Effector memory CD4-positive, alpha-beta T cell (primary cell): ENCODE measurements at regions not wholly inside any gene's neighbourhood (a gene's known extent, or its start where the extent isn't known, plus 50 kb on each side); places are given as distances from the start of the nearest gene placed in this dataset.

Experiments used
- DNase-seq, 3 donors: peaks; one replicate each; pipeline ENCODE4 v3.0.0-alpha.2; 2020
- H3K27ac ChIP-seq: 2 replicates; pipeline ENCODE4 v1.7.0; 2013; ENCODE audit warnings: mild to moderate bottlenecking, low read length, moderate library complexity; ENCODE audit not compliant: insufficient read depth, poor library complexity, severe bottlenecking
- H3K27me3 ChIP-seq: replicated peaks from 2 replicates; pipeline ENCODE4 v1.7.0; 2013; ENCODE audit warnings: mild to moderate bottlenecking, low read length; ENCODE audit not compliant: insufficient read depth, control insufficient read depth, poor library complexity, severe bottlenecking
- H3K36me3 ChIP-seq: 2 replicates; pipeline ENCODE4 v1.7.0; 2013; ENCODE audit warnings: mild to moderate bottlenecking, low read length, moderate library complexity; ENCODE audit not compliant: control insufficient read depth, insufficient read depth
- H3K4me1 ChIP-seq: 2 replicates; pipeline ENCODE4 v1.7.0; 2013; ENCODE audit warnings: low read length, mild to moderate bottlenecking; ENCODE audit not compliant: control insufficient read depth, insufficient read depth, poor library complexity, severe bottlenecking
- H3K4me3 ChIP-seq: 2 replicates; pipeline ENCODE4 v1.7.0; 2013; ENCODE audit warnings: low read length, low read depth, mild to moderate bottlenecking; ENCODE audit not compliant: insufficient read depth, poor library complexity, severe bottlenecking
- H3K9me3 ChIP-seq: 2 replicates; pipeline ENCODE4 v1.7.0; 2013; ENCODE audit warnings: mild to moderate bottlenecking, low read length, moderate library complexity; ENCODE audit not compliant: control insufficient read depth

DNA sequence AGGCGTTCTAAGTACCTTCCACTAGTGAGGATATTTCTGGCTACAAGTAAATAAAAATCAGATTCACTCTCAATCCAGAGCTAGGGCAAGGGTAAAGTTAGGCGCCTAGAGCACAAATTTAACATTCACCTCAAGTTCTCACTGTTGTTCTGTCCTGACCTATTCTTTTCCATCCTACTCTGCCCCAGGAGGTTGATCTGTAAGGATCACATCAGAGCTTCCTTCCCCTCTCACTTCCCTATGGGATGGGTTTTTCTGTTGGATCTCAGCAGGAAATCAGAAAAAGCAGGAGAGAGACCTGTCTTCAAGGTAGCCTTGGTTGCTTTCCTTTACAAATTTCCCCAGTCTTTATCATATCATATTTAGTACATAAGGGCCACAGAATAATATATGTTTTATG, 316.7 kb downstream of the GABRG2 start:
- no peak overlapping the region for H3K27ac ChIP-seq
- DNase-seq = no peak
- H3K27me3 ChIP-seq = no peaks in the 10 kb centered on the region
- H3K9me3 ChIP-seq = no peaks in the 10 kb centered on the region
- H3K36me3 ChIP-seq = no peaks in the 10 kb centered on the region
- H3K4me3 ChIP-seq = no peak overlapping the region
- no peaks in the 10 kb centered on the region for H3K4me1 ChIP-seq

DNA sequence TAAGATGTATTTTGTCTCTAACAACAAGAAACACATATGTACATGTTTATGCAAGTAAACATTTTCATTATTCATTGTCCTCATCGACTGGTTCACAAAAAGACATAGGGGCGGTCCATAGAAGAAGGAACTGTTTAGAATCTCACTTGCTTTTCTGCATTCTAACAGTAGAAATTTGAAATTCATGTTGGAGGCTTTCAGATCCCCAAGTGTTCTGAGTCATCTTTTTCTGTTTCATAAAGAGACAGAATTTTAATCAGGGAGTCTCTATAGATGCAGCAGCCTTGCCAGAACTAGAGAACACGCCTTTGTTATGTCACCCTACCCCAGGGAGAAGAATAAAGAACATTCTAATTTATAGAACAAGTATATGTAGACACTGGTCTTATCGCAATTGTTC, 324.3 kb downstream of the GABRG2 start:
- Histone ChIP-seq H3K27ac (no peak overlapping the region), H3K9me3 (no peaks in the 10 kb centered on the region), H3K4me3 (no peak overlapping the region), H3K36me3 (no peaks in the 10 kb centered on the region), H3K27me3 (no peaks in the 10 kb centered on the region), H3K4me1 (no peaks in the 10 kb centered on the region)
- DNase-seq = no peak

DNA sequence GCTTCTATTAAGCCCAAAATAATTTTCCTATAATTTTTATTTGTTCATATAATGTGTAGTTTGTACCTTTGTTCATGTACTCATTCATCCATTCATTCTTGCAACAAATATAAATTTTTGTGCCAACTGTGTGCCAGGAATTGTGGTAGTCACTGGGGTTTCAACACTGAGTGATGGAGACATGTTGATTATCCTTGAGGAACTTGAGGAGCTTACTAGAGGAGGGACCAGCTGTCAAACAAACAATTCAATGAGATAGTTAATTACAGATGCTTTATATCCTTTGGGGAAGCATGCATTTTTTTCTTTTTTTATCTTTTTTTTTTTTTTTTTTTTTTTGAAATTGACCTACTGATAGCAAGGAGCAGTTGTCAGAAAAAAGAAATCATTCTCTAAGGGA, 324.8 kb downstream of the GABRG2 start:
- no peaks in the 10 kb centered on the region for H3K36me3 ChIP-seq
- no peaks in the 10 kb centered on the region for H3K9me3 ChIP-seq
- no peaks in the 10 kb centered on the region for H3K4me1 ChIP-seq
- no peaks in the 10 kb centered on the region for H3K27me3 ChIP-seq
- no peak overlapping the region for H3K27ac ChIP-seq
- H3K4me3 ChIP-seq = no peak overlapping the region
- DNase-seq = no peak

DNA sequence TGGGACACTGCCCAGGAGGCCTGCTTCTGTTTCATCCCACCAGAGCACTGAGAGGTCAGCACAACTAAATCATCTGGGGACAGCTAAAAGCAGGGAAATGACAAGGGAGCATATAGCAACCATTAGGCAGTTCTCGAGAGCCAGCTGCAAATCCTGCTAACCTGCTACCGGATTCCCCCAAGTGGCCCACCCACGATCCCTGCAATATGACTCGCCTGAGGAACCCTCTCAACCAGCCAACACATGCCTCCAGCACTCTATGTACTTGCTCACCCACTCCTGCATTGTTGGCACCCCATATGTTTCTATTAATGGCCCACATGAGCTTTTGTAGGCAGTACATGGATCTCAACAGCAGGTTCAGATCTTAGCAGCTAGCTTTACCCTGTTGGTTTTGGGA, 326.0 kb downstream of the GABRG2 start:
- no peak for DNase-seq
- no peaks in the 10 kb centered on the region for H3K27me3 ChIP-seq
- no peaks in the 10 kb centered on the region for H3K4me1 ChIP-seq
- H3K36me3 ChIP-seq = no peaks in the 10 kb centered on the region
- H3K4me3 ChIP-seq = no peak overlapping the region
- no peak overlapping the region for H3K27ac ChIP-seq
- H3K9me3 ChIP-seq = no peaks in the 10 kb centered on the region

DNA sequence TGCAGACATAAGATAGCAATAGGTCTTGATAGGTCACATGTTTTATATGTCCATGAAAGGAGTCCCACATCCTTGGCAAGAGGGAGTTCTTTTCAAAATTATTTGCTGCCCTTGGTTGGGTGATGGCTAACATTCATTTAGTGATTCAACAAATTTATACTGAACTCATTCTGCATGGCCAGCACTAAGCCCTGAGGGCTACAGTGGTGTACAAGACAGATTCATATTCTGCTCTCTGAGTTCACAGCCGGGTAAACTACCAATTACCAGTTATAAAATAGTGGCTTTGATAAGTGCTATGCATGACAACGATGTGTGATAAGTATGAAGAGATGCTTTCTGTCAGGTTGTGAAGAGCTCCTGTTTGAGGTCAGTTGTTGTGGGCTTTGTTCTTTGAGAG, 340.0 kb downstream of the GABRG2 start:
- Histone ChIP-seq H3K9me3 (no peaks in the 10 kb centered on the region), H3K27ac (no peak overlapping the region), H3K4me3 (no peak overlapping the region), H3K4me1 (no peaks in the 10 kb centered on the region), H3K27me3 (no peaks in the 10 kb centered on the region), H3K36me3 (no peaks in the 10 kb centered on the region)
- DNase-seq = no peak

DNA sequence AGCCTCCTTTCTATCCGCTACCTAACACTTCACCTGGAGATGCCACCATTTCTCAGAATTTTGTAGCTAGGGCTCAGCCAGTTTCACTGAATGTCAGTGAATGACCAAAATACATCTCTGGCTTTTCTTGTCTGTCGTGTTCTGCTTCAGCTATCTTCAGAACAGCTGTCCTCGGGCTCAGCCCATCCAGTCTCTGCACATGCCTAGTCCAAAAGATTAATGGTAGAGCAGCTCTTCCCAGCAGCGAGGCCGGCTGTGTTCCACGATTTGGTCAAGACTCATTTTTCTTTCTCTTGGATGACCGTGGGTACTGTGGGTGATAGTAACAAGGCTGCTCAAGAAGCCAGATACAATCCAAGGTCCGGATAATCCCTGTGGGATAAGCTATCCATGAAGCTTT, 342.8 kb downstream of the GABRG2 start:
- no peaks in the 10 kb centered on the region for H3K9me3 ChIP-seq
- H3K4me1 ChIP-seq = no peaks in the 10 kb centered on the region
- H3K27me3 ChIP-seq = no peaks in the 10 kb centered on the region
- H3K4me3 ChIP-seq = no peak overlapping the region
- DNase-seq = no peak
- no peak overlapping the region for H3K27ac ChIP-seq
- H3K36me3 ChIP-seq = no peaks in the 10 kb centered on the region

DNA sequence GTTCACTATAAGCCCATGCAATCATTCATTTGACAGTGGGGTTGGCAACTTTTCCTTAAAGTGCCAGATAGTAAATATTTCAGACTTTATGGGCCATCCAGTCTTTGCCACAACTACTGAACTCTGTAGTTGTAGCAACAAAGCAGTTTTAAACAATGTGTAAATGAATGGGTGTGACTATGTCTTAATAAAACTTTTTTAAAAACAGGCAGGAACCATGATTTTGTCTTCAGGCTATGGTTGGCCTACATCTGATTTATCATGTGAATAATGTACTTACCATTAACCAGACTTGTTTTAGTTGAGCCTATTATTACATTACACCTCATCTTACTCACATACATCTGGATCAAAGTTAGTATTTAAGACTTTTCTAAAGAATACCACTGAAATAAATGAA, 361.6 kb downstream of the GABRG2 start:
- Histone ChIP-seq H3K9me3 (no peaks in the 10 kb centered on the region), H3K27me3 (no peaks in the 10 kb centered on the region), H3K4me3 (no peak overlapping the region), H3K36me3 (no peaks in the 10 kb centered on the region), H3K27ac (no peak overlapping the region), H3K4me1 (no peaks in the 10 kb centered on the region)
- DNase-seq = no peak

DNA sequence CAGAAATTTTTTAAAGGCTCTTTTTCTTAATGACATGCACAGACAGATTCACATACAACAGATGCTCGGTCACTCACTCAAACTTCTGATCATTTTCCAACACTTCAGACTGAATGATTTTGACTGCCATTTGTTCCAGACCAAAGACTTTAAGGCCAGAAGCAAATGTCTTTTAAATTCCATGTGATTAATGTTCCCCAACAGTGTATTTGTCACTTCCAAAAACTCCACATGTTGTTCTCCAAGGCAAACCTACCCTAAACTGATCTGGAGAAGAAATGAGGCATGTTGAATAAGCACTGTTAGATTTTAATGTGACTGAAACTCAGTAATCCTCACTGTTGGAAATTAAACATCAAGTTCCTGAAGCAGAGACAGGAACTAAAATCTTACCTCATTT, 366.7 kb downstream of the GABRG2 start:
- no peaks in the 10 kb centered on the region for H3K27me3 ChIP-seq
- H3K36me3 ChIP-seq = no peaks in the 10 kb centered on the region
- no peaks in the 10 kb centered on the region for H3K4me1 ChIP-seq
- H3K9me3 ChIP-seq = no peaks in the 10 kb centered on the region
- no peak for DNase-seq
- H3K27ac ChIP-seq = no peak overlapping the region
- H3K4me3 ChIP-seq = no peak overlapping the region

DNA sequence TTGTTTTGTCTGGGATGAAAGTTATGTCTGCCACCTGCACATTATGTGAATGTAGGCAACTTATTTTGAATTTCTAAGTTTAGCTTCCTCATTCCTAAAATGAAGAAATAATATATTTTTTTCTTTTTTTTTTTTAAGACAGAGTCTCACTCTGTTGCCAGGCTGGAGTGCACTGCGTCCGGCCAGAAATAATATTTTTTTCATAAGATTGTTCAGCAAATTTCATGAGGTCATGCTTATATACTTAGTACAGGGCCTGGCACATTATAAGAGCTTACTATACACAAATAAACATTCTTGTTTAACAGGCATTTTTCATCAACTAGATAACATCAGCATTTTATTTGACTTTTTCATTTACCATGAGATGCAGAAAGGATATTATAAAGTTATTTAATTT, 368.5 kb downstream of the GABRG2 start:
- DNase-seq = no peak
- no peak overlapping the region for H3K27ac ChIP-seq
- no peaks in the 10 kb centered on the region for H3K9me3 ChIP-seq
- H3K27me3 ChIP-seq = no peaks in the 10 kb centered on the region
- H3K4me3 ChIP-seq = no peak overlapping the region
- H3K4me1 ChIP-seq = no peaks in the 10 kb centered on the region
- no peaks in the 10 kb centered on the region for H3K36me3 ChIP-seq

DNA sequence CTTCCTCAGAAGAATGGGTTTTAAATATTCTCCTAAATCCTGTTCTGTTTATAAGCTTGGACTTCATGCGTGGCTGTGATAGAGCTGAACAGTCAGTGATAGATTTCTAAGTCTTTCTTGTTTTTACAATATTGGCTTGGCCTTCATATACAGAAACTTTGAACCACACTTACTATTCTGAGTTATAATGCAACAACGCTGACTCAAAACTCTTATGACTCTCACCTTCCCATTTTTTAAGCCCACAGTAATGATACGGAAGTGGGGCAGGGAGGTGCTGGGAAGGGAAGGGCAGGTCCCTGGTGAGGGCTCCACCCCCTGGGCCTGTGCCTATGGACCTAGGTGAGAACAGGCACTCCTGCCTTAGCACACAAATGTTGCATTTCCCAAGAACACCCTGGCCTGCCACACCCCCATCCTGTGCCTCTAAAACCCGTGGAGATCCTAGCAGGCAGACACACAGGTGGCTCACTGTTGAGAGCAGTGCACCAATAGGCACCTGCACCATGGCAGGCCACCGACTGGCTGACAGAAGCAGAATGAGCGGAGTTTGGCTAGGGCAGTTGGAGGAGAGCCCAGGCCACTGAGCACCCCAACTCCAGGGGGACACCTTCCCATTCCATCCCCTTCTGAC, 376.7 kb downstream of the GABRG2 start:
- DNase-seq = no peak
- H3K27ac ChIP-seq = no peak overlapping the region
- no peak overlapping the region for H3K4me3 ChIP-seq
- H3K27me3 ChIP-seq = no peaks in the 10 kb centered on the region
- H3K9me3 ChIP-seq = no peaks in the 10 kb centered on the region
- H3K36me3 ChIP-seq = no peaks in the 10 kb centered on the region
- H3K4me1 ChIP-seq = no peaks in the 10 kb centered on the region

DNA sequence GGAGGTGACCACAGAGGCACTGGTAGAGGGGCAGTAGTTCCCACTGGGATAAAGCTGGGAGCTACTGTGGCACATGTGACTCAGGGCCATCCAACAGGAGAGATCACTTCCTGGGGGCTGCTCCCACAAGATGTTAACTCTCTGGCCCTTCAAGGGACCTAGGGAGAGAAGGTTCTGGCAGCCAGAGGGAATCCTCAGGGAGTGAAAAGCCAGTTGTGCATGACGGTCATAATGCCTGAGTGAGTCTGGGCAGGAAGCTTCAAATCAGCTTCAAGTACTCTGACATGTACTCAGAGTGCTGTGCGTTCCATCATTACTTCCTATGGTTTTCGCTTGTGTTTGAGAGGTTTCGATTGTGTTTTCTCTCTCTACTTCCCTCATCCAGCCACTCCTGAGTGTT, 388.5 kb downstream of the GABRG2 start:
- Histone ChIP-seq H3K4me1 (no peaks in the 10 kb centered on the region), H3K9me3 (peaks cover 5% of the 10 kb centered on the region), H3K4me3 (no peak overlapping the region), H3K27ac (no peak overlapping the region), H3K27me3 (no peaks in the 10 kb centered on the region), H3K36me3 (no peaks in the 10 kb centered on the region)
- DNase-seq = no peak
